ENCODE measurements at regions not wholly inside any gene's neighbourhood (a gene's known extent, or its start where the extent isn't known, plus 50 kb on each side); places are given as distances from the start of the nearest gene placed in this dataset.

GRCh38 chr11:88012456-88012855, 162.8 kb downstream of the RAB38 start:
- Histone ChIP-seq H3K27me3 (no peaks in the 10 kb centered on the region), H3K4me3 (no peak overlapping the region), H3K36me3 (no peaks in the 10 kb centered on the region), H3K4me1 (ENCODE audit: insufficient read depth) (no peaks in the 10 kb centered on the region), H3K9me3 (no peaks in the 10 kb centered on the region), H3K27ac (no peak overlapping the region)
- TF ChIP-seq POLR2A (IDR thresholded peaks at IDR 0.05) (no peak), EP300 (IDR thresholded peaks at IDR 0.05) (no peak), CTCF (IDR thresholded peaks at IDR 0.05) (no peak)
- no peak for DNase-seq
- WGBS, 3 donors: 86 to 93% (median 87%) methylated on average over 1 of the region's 1 CpG
- intact Hi-C loops (cut with DNase I): no loop called here

GRCh38 chr11:87976009-87976408, 199.2 kb downstream of the RAB38 start:
- TF ChIP-seq EP300 (IDR thresholded peaks at IDR 0.05) (no peak), CTCF (IDR thresholded peaks at IDR 0.05) (no peak), POLR2A (IDR thresholded peaks at IDR 0.05) (no peak)
- Histone ChIP-seq H3K27ac (no peak overlapping the region), H3K36me3 (no peaks in the 10 kb centered on the region), H3K4me1 (ENCODE audit: insufficient read depth) (no peaks in the 10 kb centered on the region), H3K27me3 (no peaks in the 10 kb centered on the region), H3K9me3 (no peaks in the 10 kb centered on the region), H3K4me3 (no peak overlapping the region)
- no peak for DNase-seq
- 89 to 96% (median 89%) methylated on average over 2 of the region's 2 CpGs for WGBS, 3 donors
- intact Hi-C loops (cut with DNase I): no loop called here

DNA sequence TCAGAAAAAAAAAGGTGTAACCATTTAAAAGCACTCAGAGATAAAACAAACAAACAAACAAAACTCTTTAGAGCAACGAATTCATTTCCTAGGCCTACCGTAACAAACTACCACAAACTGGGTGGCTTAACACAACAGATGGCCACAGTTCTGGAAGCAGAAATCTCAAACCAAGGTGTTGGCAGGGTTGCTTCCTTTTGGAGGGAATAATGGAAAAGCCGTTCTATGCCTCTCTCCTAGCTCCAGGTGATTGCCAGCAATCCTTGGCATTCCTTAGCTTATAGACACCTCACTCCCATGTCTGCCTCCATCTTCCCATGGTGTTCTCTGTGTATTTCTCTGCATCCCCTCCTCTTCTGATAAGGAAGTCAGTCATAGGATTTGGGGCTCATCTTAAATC, 200.4 kb downstream of the RAB38 start:
- Histone ChIP-seq H3K4me1 (ENCODE audit: insufficient read depth) (no peaks in the 10 kb centered on the region), H3K9me3 (no peaks in the 10 kb centered on the region), H3K27me3 (no peaks in the 10 kb centered on the region), H3K27ac (no peak overlapping the region), H3K4me3 (no peak overlapping the region), H3K36me3 (no peaks in the 10 kb centered on the region)
- TF ChIP-seq POLR2A (IDR thresholded peaks at IDR 0.05): no peak
- TF ChIP-seq CTCF (IDR thresholded peaks at IDR 0.05): no peak
- no peak for TF ChIP-seq EP300 (IDR thresholded peaks at IDR 0.05)
- no peak for DNase-seq
- WGBS, 3 donors: 57 to 73% (median 72%) methylated on average over 3 of the region's 3 CpGs
- intact Hi-C loops (cut with DNase I): no loop called here

GRCh38 chr11:87972133-87972532, 203.1 kb downstream of the RAB38 start:
- intact Hi-C loops (cut with DNase I): no loop called here
- Histone ChIP-seq H3K4me1 (ENCODE audit: insufficient read depth) (no peaks in the 10 kb centered on the region), H3K27ac (no peak overlapping the region), H3K27me3 (no peaks in the 10 kb centered on the region), H3K4me3 (no peak overlapping the region), H3K36me3 (no peaks in the 10 kb centered on the region), H3K9me3 (no peaks in the 10 kb centered on the region)
- TF ChIP-seq EP300 (IDR thresholded peaks at IDR 0.05): no peak
- TF ChIP-seq CTCF (IDR thresholded peaks at IDR 0.05): no peak
- no peak for TF ChIP-seq POLR2A (IDR thresholded peaks at IDR 0.05)
- WGBS, 3 donors: 68 to 76% (median 75%) methylated on average over 4 of the region's 4 CpGs
- no peak for DNase-seq

GRCh38 chr11:87971354-87971753, 203.9 kb downstream of the RAB38 start:
- no peaks in the 10 kb centered on the region for H3K36me3 ChIP-seq
- no peak for TF ChIP-seq EP300 (IDR thresholded peaks at IDR 0.05)
- no peak for TF ChIP-seq POLR2A (IDR thresholded peaks at IDR 0.05)
- no peak for TF ChIP-seq CTCF (IDR thresholded peaks at IDR 0.05)
- no peaks in the 10 kb centered on the region for H3K27me3 ChIP-seq
- H3K4me3 ChIP-seq: no peak overlapping the region
- no peaks in the 10 kb centered on the region for H3K9me3 ChIP-seq
- no peaks in the 10 kb centered on the region for H3K4me1 ChIP-seq (ENCODE audit: insufficient read depth)
- WGBS, 3 donors: 59 to 85% (median 68%) methylated on average over 2 of the region's 2 CpGs
- no peak for DNase-seq
- intact Hi-C loops (cut with DNase I): no loop called here
- H3K27ac ChIP-seq: no peak overlapping the region

All from ovary (tissue), 7 donors.